Calu3 (cell line): ENCODE measurements at regions not wholly inside any gene's neighbourhood (a gene's known extent, or its start where the extent isn't known, plus 50 kb on each side); places are given as distances from the start of the nearest gene placed in this dataset.

Experiments used
- BruUV-seq: library from RNA; stranded (reverse); fragments of 400-500 nt; replicated peaks from 2 replicates; lab custom pipeline; 2021; lab: Mats Ljungman, UMichigan
- CTCF ChIA-PET: fragments of 300-600 bp; sonication (Branson Sonifier 250); formaldehyde crosslinking; loops from one replicate; lab custom pipeline; 2022; ENCODE audit warnings: antibody characterized with exemption; lab: Charles Lee
- DNase-seq: peaks from one replicate; pipeline ENCODE4 v3.0.0; 2022
- H3K27ac Mint-ChIP-seq: one replicate; pipeline ENCODE4 v1.8.0; 2022; ENCODE audit warnings: mixed read lengths; ENCODE audit not compliant: unreplicated experiment
- H3K27me3 Mint-ChIP-seq: one replicate; pipeline ENCODE4 v1.8.0; 2022; ENCODE audit warnings: mixed read lengths; ENCODE audit not compliant: unreplicated experiment
- H3K36me3 Mint-ChIP-seq: one replicate; pipeline ENCODE4 v1.8.0; 2022; ENCODE audit warnings: mild to moderate bottlenecking, moderate library complexity, mixed read lengths; ENCODE audit not compliant: insufficient read depth, unreplicated experiment
- H3K4me1 Mint-ChIP-seq: one replicate; pipeline ENCODE4 v1.8.0; 2022; ENCODE audit warnings: mild to moderate bottlenecking, low read depth, mixed read lengths; ENCODE audit not compliant: unreplicated experiment
- H3K4me3 Mint-ChIP-seq: one replicate; pipeline ENCODE4 v1.8.0; 2022; ENCODE audit warnings: mild to moderate bottlenecking, low read depth, moderate library complexity, mixed read lengths; ENCODE audit not compliant: unreplicated experiment
- H3K9me3 Mint-ChIP-seq: one replicate; pipeline ENCODE4 v1.8.0; 2022; ENCODE audit warnings: low read depth, mixed read lengths; ENCODE audit not compliant: unreplicated experiment
- CTCF ChIP-seq: fragments of 200-600 bp; IDR thresholded peaks from one replicate; pipeline ENCODE4 v1.8.0; 2022; ENCODE audit warnings: antibody characterized with exemption; ENCODE audit not compliant: unreplicated experiment
- intact Hi-C: fragments of 100-400 bp; cut with micrococcal nuclease; formaldehyde crosslinking; loops from one replicate; pipeline ENCODE4 v1.10.0; 2022; ENCODE audit not compliant: unreplicated experiment

GRCh38 chr16:35404273-35404672, 1944.9 kb downstream of the TP53TG3F start:
- BruUV-seq: no TSS peak
- Mint-ChIP-seq H3K36me3 (no peaks in the 10 kb centered on the region), H3K27ac (no peak overlapping the region), H3K4me1 (no peaks in the 10 kb centered on the region), H3K4me3 (no peak overlapping the region), H3K9me3 (peaks cover 20% of the 10 kb centered on the region), H3K27me3 (no peaks in the 10 kb centered on the region)
- no peak for DNase-seq
- intact Hi-C loops: no loop called here
- CTCF ChIA-PET: no interaction called here
- no peak for TF ChIP-seq CTCF

- Mint-ChIP-seq H3K4me3 (no peak overlapping the region), H3K27ac (no peak overlapping the region), H3K36me3 (no peaks in the 10 kb centered on the region), H3K27me3 (no peaks in the 10 kb centered on the region), H3K4me1 (no peaks in the 10 kb centered on the region), H3K9me3 (peaks cover 17% of the 10 kb centered on the region)
- no TSS peak for BruUV-seq
- CTCF ChIA-PET: no interaction called here
- intact Hi-C loops: no loop called here
- no peak for DNase-seq
- no peak for TF ChIP-seq CTCF
Measured at GRCh38 chr16:35405526-35405925, 1946.1 kb downstream of the TP53TG3F start.

- Mint-ChIP-seq H3K4me1 (no peaks in the 10 kb centered on the region), H3K4me3 (no peak overlapping the region), H3K36me3 (no peaks in the 10 kb centered on the region), H3K27ac (no peak overlapping the region), H3K27me3 (no peaks in the 10 kb centered on the region), H3K9me3 (peaks cover 14% of the 10 kb centered on the region)
- CTCF ChIA-PET: no interaction called here
- BruUV-seq: no TSS peak
- TF ChIP-seq CTCF: no peak
- intact Hi-C loops: no loop called here
- DNase-seq: no peak
Measured at GRCh38 chr16:35409503-35409902, 1950.1 kb downstream of the TP53TG3F start.

- intact Hi-C loops: no loop called here
- no peaks in the 10 kb centered on the region for H3K27me3 Mint-ChIP-seq
- TF ChIP-seq CTCF: no peak
- no peak overlapping the region for H3K27ac Mint-ChIP-seq
- no peak for DNase-seq
- peaks cover 13% of the 10 kb centered on the region for H3K9me3 Mint-ChIP-seq
- H3K4me3 Mint-ChIP-seq: no peak overlapping the region
- CTCF ChIA-PET: no interaction called here
- H3K4me1 Mint-ChIP-seq: no peaks in the 10 kb centered on the region
- H3K36me3 Mint-ChIP-seq: no peaks in the 10 kb centered on the region
- no TSS peak for BruUV-seq
Measured at GRCh38 chr16:35410438-35410837, 1951.0 kb downstream of the TP53TG3F start.
